ENCODE measurements at regions not wholly inside any gene's neighbourhood (a gene's known extent, or its start where the extent isn't known, plus 50 kb on each side); places are given as distances from the start of the nearest gene placed in this dataset.
A peak's percentile ranks its signal among the peaks of the same experiment; 100 is the strongest.

GRCh38 chr12:67426067-67426466 lies 156.9 kb downstream of the CAND1 start:
- no peak for DNase-seq (ENCODE audit: low spot score)

DNA sequence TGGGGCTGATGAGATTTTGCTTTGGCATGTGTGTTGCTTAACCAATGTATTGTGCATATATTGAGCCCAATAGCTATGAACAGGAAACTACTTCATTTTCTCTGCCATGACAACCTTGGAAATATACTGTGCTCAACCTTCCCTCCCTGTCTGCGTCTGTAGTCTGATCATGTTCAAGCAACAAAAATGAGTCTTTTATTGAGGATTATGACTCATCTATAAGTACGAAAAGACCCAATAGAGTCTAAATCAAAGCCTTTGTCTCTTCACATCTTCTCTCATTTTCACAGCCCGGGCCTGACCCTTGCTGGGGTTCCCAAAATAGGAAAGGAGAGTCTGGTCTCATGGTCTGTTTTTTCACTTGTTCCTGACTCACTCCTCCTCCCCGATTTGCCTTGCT lies 158.2 kb downstream of the CAND1 start:
- no peak for DNase-seq (ENCODE audit: low spot score)

- no peak for DNase-seq (ENCODE audit: low spot score)
These were observed 159.3 kb downstream of the CAND1 start for GRCh38 chr12:67428431-67428830.

DNA sequence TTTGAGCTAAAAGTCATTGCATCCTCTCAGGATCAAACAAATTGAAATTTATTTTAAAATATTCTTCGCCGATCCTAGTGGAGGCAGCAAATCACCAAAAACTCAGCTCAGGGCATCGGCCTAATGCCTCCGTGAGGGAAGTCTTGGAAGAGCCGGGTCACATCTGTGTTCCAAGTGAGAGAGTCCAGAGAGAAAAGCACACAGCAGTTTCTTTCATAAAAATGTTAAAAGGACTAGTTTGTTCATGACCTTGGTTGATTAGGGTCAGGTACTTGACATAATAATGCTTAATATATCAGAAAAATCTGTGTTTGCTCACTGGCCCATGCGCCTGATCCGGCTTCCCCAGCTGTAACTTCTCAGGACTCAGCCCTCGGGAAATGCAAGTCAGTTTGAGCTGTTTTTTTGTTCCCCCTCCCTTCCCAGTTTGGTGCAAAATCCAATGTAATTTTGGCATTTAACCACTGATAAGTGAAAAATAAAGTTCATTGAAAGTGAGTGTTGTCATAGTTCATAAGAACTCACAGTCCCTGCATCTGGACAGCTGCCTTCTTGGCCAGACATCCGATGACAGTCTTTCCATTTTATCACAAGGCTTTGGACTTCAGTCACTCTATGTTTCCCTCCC lies 161.7 kb downstream of the CAND1 start:
- no peak for DNase-seq (ENCODE audit: low spot score)

DNA sequence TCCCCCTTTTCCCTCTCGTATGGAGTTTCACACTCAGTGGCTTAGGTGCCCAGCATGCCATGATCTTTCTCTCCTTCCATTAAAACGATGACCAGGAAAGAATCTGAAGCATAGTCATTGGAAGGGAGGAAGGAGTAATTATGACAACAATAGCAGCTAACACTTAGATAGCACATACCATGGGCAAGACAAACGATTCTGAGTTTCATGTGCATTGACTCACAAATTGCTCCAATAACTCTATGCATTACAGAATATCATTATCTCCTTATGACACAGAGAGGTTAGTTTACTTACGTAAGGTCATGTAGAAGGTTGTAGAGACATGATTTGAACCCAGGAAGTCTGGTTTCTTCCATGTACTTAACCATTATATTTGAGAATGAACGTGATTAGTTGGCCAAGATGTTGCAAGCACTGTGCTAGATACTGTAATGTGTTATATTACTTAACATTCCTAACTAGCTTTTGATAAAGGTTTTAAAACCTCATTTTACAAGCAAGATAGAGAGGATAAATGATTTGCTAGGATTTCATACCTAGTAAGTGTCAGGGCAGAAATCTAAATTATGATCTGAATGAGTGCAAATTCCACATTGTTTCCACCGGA lies 162.4 kb downstream of the CAND1 start:
- DNase-seq (ENCODE audit: low spot score), result no peak

DNA sequence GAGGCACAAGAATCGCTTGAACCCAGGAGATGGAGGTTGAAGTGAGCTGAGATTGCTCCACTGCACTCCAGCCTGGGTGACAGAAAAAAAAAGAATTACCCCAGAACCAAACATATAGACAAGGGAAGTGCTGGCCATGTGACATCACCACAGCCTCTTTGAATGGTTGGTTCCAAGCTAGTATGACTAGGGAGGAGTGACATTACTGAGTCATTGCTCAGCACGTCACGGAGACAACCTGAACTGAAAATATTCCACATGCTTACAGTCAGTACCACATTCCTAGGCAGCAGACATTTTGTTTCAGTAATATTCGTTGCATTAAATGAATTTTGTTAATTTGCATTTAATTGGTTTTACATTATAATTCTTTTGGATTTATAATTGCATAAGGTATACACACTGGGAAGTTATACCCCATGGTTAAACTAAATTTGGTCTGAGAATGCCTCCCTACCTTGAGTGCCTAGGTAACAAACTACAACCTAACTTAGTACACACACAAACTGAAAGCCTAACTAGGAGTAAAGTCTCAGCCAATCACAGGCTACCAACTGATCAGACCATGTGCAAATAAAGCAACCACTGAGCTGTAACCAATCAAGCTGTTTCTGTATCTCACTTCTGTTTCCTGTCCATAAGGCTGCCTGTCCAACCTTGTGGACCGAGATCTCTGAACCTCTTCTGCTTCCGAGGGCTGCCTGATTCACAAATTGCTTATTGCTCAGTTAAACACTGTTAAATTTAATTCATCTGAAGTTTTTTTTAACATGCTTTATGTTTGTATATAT lies 164.4 kb downstream of the CAND1 start:
- DNase-seq (ENCODE audit: low spot score), result no peak

- DNase-seq (ENCODE audit: low spot score), result no peak
These were observed 165.7 kb downstream of the CAND1 start for GRCh38 chr12:67434671-67435370.

- DNase-seq (ENCODE audit: low spot score), result no peak
These were observed 167.1 kb downstream of the CAND1 start for GRCh38 chr12:67436230-67436629.

DNA sequence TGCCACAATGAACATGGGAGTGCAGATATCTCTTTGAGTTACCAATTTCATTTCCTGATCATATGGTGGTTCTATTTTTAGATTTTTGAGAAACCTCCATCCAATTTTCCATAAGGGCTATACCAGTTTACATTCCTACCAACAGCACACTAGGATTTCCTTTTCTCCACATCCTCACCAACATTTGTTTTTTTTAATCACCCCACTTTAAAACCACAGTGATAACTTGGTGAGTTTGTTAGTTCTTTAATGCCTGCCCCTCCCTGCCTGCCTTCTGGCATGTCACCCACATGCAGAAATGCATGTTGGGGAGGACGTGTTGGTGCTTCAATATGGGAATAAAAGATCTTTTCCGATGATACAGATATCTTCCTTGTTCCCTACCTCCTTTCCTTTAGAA lies 167.9 kb downstream of the CAND1 start:
- DNase-seq (ENCODE audit: low spot score), result no peak

DNA sequence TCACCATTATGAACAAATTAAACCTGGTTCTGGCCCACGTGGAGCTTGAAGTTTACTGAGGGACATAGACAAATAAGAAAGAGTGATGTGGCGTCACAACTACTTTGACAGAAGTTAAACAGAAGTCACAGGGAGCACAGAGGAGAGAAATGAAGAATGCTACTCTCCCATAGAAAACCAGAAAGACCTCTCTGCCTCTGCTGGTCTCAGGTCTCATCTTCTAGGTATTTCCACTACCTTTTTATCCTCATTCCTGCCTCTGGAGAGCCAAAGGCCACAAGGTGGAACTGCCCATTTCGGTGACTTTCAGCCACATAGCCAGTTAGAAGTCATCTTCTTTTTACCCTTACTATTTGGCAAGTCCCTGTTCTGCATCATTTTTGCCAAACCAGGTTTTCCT lies 170.5 kb downstream of the CAND1 start:
- no peak for DNase-seq (ENCODE audit: low spot score)

DNA sequence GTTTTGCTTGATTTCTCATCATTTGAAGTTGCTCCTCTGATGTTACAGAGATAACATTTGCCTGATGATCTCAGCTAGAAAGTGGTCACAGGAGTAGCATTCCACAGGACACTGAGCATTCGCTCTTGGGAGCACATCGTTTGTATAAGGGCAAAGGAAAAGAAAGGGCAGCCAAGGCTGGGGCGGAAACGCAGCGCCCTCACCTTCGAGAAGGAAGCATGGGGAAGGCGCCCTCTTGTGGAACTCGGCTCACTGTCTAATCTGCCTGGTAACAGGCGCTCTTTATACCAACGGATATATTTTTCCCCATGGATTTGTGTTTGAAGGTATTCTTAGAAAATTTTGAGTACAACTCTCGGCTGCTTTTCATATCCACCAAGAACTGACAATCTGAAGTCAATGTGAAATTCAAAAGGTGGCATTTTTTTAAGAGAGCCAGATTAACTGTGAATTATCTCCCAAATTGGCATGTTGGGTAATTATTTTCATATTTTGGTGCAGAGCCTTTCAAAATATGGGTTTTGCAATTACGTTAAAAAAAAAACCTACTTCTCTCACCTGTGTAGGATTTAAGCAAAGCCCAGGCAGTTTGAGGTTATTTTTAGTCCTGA lies 172.7 kb downstream of the CAND1 start:
- DNase-seq (ENCODE audit: low spot score), result peak; percentile 60

DNA sequence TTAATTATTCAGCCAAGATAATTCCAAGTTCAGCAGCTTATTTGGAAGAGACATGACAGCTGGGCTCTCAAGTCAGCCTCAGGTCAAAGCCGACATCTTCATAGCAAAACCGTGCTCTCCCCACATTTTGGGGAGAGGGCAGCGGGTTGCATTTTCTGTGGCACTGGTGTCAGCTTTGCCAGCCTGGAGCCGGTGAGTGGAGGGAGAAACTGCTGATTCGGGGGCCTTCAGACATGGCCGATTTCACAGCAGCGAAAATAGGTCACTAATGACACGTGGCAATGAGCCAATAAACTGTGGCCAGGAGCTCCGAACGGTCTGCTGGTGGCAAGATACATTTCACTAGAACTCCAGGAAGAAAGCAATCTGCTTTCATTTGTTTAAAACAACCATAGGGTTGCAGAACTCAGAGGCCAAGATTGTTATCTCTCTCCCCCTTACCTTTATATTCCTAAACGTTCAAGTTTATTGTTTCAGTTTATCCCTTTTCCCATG lies 173.2 kb downstream of the CAND1 start:
- DNase-seq (ENCODE audit: low spot score), result no peak

DNA sequence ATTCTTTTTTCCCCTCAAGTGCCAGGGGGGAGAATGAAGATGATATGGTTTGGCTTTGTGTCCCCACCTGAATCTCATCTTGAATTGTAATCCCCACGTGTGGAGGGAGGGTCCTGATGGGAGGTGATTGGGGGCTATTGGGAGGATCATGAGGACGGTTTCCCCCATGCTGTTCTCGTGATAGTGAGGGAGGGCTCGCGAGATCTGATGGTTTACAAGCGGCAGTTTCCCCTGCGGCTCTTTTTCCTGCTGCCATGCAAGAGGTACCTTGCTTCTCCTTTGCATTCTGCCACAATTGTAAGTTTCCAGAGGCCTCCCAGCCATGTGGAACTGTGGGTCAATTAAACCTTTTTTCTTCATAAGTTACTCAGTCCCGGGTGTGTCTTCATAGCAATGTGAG lies 173.7 kb downstream of the CAND1 start:
- DNase-seq (ENCODE audit: low spot score), result no peak

- no peak for DNase-seq (ENCODE audit: low spot score)
These were observed 175.4 kb downstream of the CAND1 start for GRCh38 chr12:67444542-67444941.

GRCh38 chr12:67446716-67447115 lies 177.6 kb downstream of the CAND1 start:
- no peak for DNase-seq (ENCODE audit: low spot score)

DNA sequence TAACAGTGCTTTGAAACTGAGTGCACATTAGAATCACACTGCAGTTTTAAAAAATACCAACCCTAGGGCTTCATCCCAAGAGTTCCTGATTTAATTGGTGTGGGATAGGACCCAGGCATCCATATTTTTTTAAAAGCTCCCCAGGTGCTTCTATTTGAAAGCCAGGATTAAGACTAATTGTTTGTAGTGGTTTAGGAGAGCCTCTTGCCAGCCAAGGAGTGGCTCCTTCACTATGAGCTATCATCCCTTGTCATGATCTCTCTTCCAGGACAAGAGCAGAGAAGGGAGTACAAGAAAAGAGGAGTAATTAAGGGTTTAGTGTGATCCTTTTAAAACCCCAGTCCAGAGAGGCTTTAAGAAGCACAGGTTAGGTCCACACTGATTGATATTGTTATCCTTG lies 178.0 kb downstream of the CAND1 start:
- DNase-seq (ENCODE audit: low spot score), result no peak

DNA sequence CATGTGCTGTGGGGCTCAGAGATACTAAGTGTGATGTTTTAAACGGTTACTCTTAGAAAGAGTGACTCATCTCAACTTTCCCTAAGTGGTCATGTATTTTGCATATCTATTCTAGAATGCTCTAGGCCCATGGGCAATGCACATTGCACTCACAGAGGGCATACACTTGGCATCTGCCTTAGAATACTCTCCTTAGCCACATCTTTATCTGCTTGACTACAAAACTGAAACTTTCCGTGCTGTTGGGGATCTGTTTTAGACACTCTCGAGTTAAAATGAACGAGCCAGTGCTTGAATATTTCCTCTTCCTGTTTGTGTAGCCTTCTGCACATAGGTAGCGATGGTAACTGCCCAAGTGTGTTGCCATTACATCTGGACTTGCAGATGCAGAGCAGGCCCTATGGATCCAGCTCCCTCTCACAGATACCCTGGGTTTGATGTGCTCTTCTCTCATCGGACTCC lies 180.5 kb downstream of the CAND1 start:
- DNase-seq (ENCODE audit: low spot score), result peak; percentile 28

GRCh38 chr12:67450441-67450840 lies 181.3 kb downstream of the CAND1 start:
- DNase-seq (ENCODE audit: low spot score), result no peak

- no peak for DNase-seq (ENCODE audit: low spot score)
These were observed 182.0 kb downstream of the CAND1 start for GRCh38 chr12:67451206-67451605.

GRCh38 chr12:67452119-67452805 lies 183.1 kb downstream of the CAND1 start:
- DNase-seq (ENCODE audit: low spot score), result peak; percentile 63

GRCh38 chr12:67453191-67453590 lies 184.0 kb downstream of the CAND1 start:
- DNase-seq (ENCODE audit: low spot score), result no peak

Measured in activated CD4-positive, alpha-beta T cell treated with anti-CD3 and anti-CD28 coated beads, Interleukin-2, Interleukin-4, amounts not matched to agents 100 ng/mL and 50 ng/mL, durations not matched to agents 16 hours and 8 hours (primary cell).